Fibroblast of skin of abdomen (primary cell): ENCODE measurements at regions not wholly inside any gene's neighbourhood (a gene's known extent, or its start where the extent isn't known, plus 50 kb on each side); places are given as distances from the start of the nearest gene placed in this dataset.

ENCODE experiments used
- DNase-seq: peaks from one replicate; pipeline ENCODE4 v3.0.0-alpha.2; 2013

GRCh38 chr12:24554612-24555295 is 394.1 kb downstream of the BCAT1 start:
- DNase-seq: no peak

GRCh38 chr12:24553259-24553658 is 395.6 kb downstream of the BCAT1 start:
- DNase-seq: no peak

GRCh38 chr12:24551163-24551786 is 397.6 kb downstream of the BCAT1 start:
- DNase-seq: no peak

GRCh38 chr12:24550609-24551008 is 398.3 kb downstream of the BCAT1 start:
- no peak for DNase-seq

- DNase-seq: no peak
Measured at GRCh38 chr12:24546661-24547060, 402.2 kb downstream of the BCAT1 start.

- DNase-seq: no peak
Measured at GRCh38 chr12:24546084-24546483, 402.8 kb downstream of the BCAT1 start.

GRCh38 chr12:24544368-24544767 is 404.5 kb downstream of the BCAT1 start:
- DNase-seq: no peak

GRCh38 chr12:24541193-24541871 is 407.6 kb downstream of the BCAT1 start:
- DNase-seq: no peak

GRCh38 chr12:24539646-24540045 is 409.3 kb downstream of the BCAT1 start:
- DNase-seq: no peak

- DNase-seq: no peak
Measured at GRCh38 chr12:24537083-24537860, 411.6 kb downstream of the BCAT1 start.

- no peak for DNase-seq
Measured at GRCh38 chr12:24535334-24536069, 413.4 kb downstream of the BCAT1 start.

- no peak for DNase-seq
Measured at GRCh38 chr12:24534622-24535021, 414.3 kb downstream of the BCAT1 start.

- no peak for DNase-seq
Measured at GRCh38 chr12:24533716-24534352, 415.1 kb downstream of the BCAT1 start.

- DNase-seq: no peak
Measured at GRCh38 chr12:24530689-24531088, 418.2 kb downstream of the BCAT1 start.

GRCh38 chr12:24527102-24527501 is 421.8 kb downstream of the BCAT1 start:
- DNase-seq: no peak

- no peak for DNase-seq
Measured at GRCh38 chr12:24522736-24523135, 426.2 kb downstream of the BCAT1 start.

GRCh38 chr12:24519759-24520158 is 429.1 kb downstream of the BCAT1 start:
- no peak for DNase-seq

- no peak for DNase-seq
Measured at GRCh38 chr12:24517000-24517399, 431.9 kb downstream of the BCAT1 start.

- no peak for DNase-seq
Measured at GRCh38 chr12:24510581-24511125, 438.2 kb downstream of the BCAT1 start.

- DNase-seq: no peak
Measured at GRCh38 chr12:24507827-24508226, 441.1 kb downstream of the BCAT1 start.

- no peak for DNase-seq
Measured at GRCh38 chr12:24505366-24506015, 443.4 kb downstream of the BCAT1 start.
